ENCODE measurements at regions not wholly inside any gene's neighbourhood (a gene's known extent, or its start where the extent isn't known, plus 50 kb on each side); places are given as distances from the start of the nearest gene placed in this dataset.

DNA sequence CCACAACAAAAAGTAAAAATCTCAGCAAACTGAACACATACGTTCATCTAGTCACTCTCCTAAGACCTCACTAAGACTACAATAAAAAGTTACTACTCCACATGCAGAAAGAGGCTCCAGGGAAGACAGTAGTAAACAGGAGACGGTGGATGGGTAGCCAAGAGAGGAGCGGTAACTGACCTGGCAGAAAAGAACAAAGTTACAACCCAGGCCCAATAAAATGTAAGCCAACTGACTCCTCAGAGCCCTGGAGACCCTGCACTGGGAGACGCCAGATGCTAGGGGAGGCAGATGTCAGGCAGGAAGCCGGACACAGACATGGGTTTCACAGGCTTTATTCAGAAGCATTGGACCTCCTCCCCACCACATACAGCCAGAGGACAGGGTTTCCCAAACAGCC, 181.1 kb upstream of the NFE2L3 start:
- H3K9me3 ChIP-seq (ENCODE audit: control insufficient read depth in 2 of 3, insufficient read depth in 1 of 3, low read length in 3 of 3), result no peaks in the 10 kb centered on the region
- no peak overlapping the region for H3K4me3 ChIP-seq (ENCODE audit: low read length in 3 of 3)
- no peak for DNase-seq
- no peak overlapping the region for H3K9ac ChIP-seq (ENCODE audit: low read length in 3 of 3)
- no peaks in the 10 kb centered on the region for H3K4me1 ChIP-seq (ENCODE audit: control insufficient read depth in 2 of 3, insufficient read depth in 2 of 3, low read depth in 1 of 3, low read length in 3 of 3)
- no peak for FAIRE-seq
- H3K36me3 ChIP-seq (ENCODE audit: control insufficient read depth in 2 of 3, insufficient read depth in 3 of 3, low read length in 3 of 3), result no peaks in the 10 kb centered on the region
- H3K27me3 ChIP-seq (ENCODE audit: control insufficient read depth, insufficient read depth, low read length), result no peaks in the 10 kb centered on the region
- intact Hi-C loops (cut with DNase I), result no loop called here
- no peak overlapping the region for H3K27ac ChIP-seq (ENCODE audit: low read depth in 2 of 2, low read length in 2 of 2)
- TF ChIP-seq CTCF (IDR thresholded peaks at IDR 0.05; ENCODE audit: borderline replicate concordance, extremely low read depth, insufficient read depth), result no peak

- intact Hi-C loops (cut with DNase I), result no loop called here
- Histone ChIP-seq H3K36me3 (ENCODE audit: control insufficient read depth in 2 of 3, insufficient read depth in 3 of 3, low read length in 3 of 3) (no peaks in the 10 kb centered on the region), H3K27ac (ENCODE audit: low read depth in 2 of 2, low read length in 2 of 2) (no peak overlapping the region), H3K4me1 (ENCODE audit: control insufficient read depth in 2 of 3, insufficient read depth in 2 of 3, low read depth in 1 of 3, low read length in 3 of 3) (no peaks in the 10 kb centered on the region), H3K9me3 (ENCODE audit: control insufficient read depth in 2 of 3, insufficient read depth in 1 of 3, low read length in 3 of 3) (peaks cover 0 to 7% (median 0%) of the 10 kb centered on the region in 3 donors), H3K27me3 (ENCODE audit: control insufficient read depth, insufficient read depth, low read length) (no peaks in the 10 kb centered on the region), H3K9ac (ENCODE audit: low read length in 3 of 3) (no peak overlapping the region), H3K4me3 (ENCODE audit: low read length in 3 of 3) (no peak overlapping the region)
- TF ChIP-seq CTCF (IDR thresholded peaks at IDR 0.05; ENCODE audit: borderline replicate concordance, extremely low read depth, insufficient read depth), result no peak
- FAIRE-seq, result no peak
- no peak for DNase-seq
Observed at GRCh38 chr7:25976630-25977029, 175.4 kb upstream of the NFE2L3 start.

DNA sequence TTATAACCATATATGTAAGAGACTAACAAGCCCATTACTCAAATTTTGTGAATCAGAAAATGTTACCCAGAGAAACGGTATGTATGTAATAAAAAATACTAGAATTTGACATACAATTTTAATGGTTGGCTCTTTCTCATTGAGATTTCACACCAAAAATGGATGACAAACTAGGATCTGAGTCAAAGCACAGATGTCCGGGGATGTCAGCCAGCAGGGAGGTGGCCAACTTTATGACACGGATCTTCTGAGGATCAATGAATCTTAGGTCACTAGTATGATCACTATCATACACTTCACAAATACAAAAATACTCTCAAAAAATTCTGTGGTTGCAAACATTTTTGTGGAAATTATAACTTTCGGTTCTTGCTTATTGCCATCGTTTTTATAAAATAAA, 173.5 kb upstream of the NFE2L3 start:
- H3K27me3 ChIP-seq (ENCODE audit: control insufficient read depth, insufficient read depth, low read length), result no peaks in the 10 kb centered on the region
- no peak overlapping the region for H3K4me3 ChIP-seq (ENCODE audit: low read length in 3 of 3)
- no peaks in the 10 kb centered on the region for H3K4me1 ChIP-seq (ENCODE audit: control insufficient read depth in 2 of 3, insufficient read depth in 2 of 3, low read depth in 1 of 3, low read length in 3 of 3)
- no peak for DNase-seq
- H3K36me3 ChIP-seq (ENCODE audit: control insufficient read depth in 2 of 3, insufficient read depth in 3 of 3, low read length in 3 of 3), result no peaks in the 10 kb centered on the region
- intact Hi-C loops (cut with DNase I), result no loop called here
- peaks cover 0 to 7% (median 0%) of the 10 kb centered on the region in 3 donors for H3K9me3 ChIP-seq (ENCODE audit: control insufficient read depth in 2 of 3, insufficient read depth in 1 of 3, low read length in 3 of 3)
- H3K9ac ChIP-seq (ENCODE audit: low read length in 3 of 3), result no peak overlapping the region
- no peak for FAIRE-seq
- H3K27ac ChIP-seq (ENCODE audit: low read depth in 2 of 2, low read length in 2 of 2), result no peak overlapping the region
- TF ChIP-seq CTCF (IDR thresholded peaks at IDR 0.05; ENCODE audit: borderline replicate concordance, extremely low read depth, insufficient read depth), result no peak

- Histone ChIP-seq H3K27me3 (ENCODE audit: control insufficient read depth, insufficient read depth, low read length) (no peaks in the 10 kb centered on the region), H3K9ac (ENCODE audit: low read length in 3 of 3) (no peak overlapping the region), H3K4me1 (ENCODE audit: control insufficient read depth in 2 of 3, insufficient read depth in 2 of 3, low read depth in 1 of 3, low read length in 3 of 3) (no peaks in the 10 kb centered on the region), H3K27ac (ENCODE audit: low read depth in 2 of 2, low read length in 2 of 2) (no peak overlapping the region), H3K9me3 (ENCODE audit: control insufficient read depth in 2 of 3, insufficient read depth in 1 of 3, low read length in 3 of 3) (peaks cover 0 to 7% (median 0%) of the 10 kb centered on the region in 3 donors), H3K4me3 (ENCODE audit: low read length in 3 of 3) (no peak overlapping the region), H3K36me3 (ENCODE audit: control insufficient read depth in 2 of 3, insufficient read depth in 3 of 3, low read length in 3 of 3) (no peaks in the 10 kb centered on the region)
- FAIRE-seq, result no peak
- intact Hi-C loops (cut with DNase I), result no loop called here
- no peak for TF ChIP-seq CTCF (IDR thresholded peaks at IDR 0.05; ENCODE audit: borderline replicate concordance, extremely low read depth, insufficient read depth)
- DNase-seq, result no peak
Observed at GRCh38 chr7:25979605-25980004, 172.4 kb upstream of the NFE2L3 start.

All from kidney (tissue), 13 donors.